Muscle of back (tissue), 3 donors: ENCODE measurements at regions not wholly inside any gene's neighbourhood (a gene's known extent, or its start where the extent isn't known, plus 50 kb on each side); places are given as distances from the start of the nearest gene placed in this dataset.

ENCODE experiments used
- DNase-seq, 3 donors: peaks; one replicate each; pipeline versions ENCODE4 v3.0.0 to v3.0.0-alpha.2; 2013

DNA sequence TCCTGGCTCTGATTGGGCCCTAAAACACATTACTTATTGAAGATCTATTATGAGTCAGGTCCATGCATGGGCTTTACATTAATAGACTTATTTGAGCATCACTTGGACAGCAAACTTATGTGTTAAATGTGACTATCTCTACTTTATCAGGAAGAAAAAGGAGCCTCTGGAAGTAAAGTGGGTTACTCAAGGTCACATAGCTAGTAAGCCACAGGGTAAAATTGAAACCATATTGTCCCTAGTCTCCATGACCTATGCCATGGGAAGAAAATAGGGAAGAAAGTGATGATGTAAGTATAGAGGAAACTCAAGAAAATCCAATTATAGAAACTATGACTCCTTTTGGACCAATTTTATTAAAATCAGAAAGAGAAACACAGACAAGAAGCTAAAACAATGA is 555.3 kb downstream of the NUF2 start:
- peak in 1 of 3 donors; percentile 64 for DNase-seq

DNA sequence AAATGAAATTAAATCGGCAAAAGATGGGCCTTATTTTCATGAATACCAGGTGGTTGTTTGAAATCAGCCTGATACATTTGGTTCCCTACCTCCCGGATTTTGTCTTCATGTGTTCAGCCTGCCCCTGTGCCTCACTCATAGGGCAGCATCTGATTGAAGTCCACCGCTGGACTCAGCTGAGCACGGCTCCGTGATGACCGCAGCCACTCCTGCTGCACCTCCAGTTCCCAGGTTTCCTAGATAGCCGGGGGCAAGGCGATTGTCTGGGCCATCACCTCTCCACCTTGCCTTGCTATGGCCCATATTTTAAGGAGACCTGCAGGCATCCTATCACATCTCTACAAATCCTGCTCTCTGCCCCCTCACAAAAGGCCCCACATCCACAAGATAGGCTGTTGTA is 563.8 kb downstream of the NUF2 start:
- no peak for DNase-seq

GRCh38 chr1:163896001-163896400 is 574.2 kb downstream of the NUF2 start:
- no peak for DNase-seq

DNA sequence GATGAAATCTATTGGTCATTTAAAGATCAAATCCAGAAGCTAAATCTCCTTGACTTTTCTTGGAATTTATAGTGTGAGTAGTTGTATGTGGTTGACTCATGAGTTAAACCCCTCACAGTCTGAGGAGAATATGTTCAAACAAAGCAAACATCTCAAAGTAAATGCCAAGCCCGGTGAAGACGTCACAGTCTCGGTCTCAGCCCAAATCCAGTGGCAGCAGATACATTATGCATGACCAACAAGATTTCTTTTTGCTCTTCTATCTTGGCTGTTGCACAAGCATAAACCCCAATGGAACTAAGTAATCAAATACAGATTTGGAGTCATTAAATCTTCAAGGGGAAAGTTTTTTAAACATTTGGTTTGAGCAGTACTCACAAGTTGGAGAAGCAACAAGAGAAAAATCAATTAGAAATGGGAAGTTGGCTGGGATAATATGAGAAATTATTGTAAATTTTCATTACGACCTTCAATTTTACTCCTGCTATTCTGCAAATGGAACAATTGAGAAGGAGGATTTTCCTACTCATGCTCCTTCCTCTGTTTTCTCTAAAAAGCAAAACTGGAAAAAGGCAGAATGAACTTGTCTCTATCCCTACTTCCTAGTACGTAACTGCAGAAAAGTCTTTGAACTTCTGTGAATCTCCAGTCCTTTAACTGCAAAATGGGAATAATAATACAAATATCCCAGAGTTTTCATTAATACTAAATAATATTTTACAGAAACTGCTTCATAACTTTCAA is 575.8 kb downstream of the NUF2 start:
- peak; percentile 55 to 85 (median 66) for DNase-seq

DNA sequence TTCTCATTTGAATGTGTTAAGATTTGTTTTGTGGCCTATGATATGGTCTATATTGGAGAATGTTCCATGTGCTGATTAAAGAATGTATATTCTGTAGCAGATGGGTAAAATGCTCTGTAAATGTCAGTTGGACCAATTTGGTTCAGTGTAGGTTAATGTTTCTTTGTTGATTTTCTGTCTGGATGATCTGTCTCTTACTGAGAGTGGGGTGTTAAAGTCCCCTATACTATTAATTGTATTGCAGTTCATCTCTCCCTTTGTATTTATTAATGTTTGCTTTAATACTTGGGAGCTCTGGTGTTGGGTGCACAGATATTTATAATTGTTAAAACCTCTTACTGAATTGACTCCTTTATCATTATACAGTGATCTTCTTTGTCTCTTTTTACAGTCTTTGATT is 584.5 kb downstream of the NUF2 start:
- no peak for DNase-seq

GRCh38 chr1:163912170-163912884 is 590.6 kb downstream of the NUF2 start:
- peak in 1 of 3 donors; percentile 34 for DNase-seq

DNA sequence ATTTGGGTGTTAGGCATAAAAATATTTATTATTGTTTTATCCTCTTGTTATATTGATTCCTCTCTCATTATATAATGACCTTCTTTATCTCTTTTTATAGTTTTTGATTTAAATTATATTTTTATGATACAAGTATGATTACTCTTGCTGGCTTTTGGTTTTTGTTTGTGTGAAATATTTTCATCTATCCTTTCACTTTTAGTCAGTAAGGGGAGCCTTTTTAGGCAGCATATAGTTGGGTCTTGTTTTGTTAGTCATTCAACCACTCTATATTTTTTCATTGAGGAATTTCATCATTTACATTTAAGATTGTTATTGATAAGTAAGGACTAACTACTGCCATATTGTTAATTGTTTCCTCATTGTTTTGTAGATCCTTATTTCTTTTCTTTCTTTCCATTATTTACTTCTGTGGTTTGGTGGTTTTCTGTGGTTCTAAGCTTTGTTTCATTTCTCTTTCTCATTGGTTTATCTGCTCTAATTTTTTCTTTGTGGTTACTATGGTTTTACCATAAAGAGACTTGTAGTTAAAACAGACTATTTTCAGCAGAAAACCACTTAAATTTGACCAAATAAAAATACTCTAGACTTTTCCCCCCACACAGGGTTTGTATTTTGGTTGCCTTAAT is 593.1 kb downstream of the NUF2 start:
- DNase-seq: no peak

- DNase-seq: no peak
Observed at GRCh38 chr1:163922743-163923201, 601.0 kb downstream of the NUF2 start.

GRCh38 chr1:163924041-163924440 is 602.3 kb downstream of the NUF2 start:
- no peak for DNase-seq

GRCh38 chr1:163927493-163927892 is 605.7 kb downstream of the NUF2 start:
- no peak for DNase-seq

DNA sequence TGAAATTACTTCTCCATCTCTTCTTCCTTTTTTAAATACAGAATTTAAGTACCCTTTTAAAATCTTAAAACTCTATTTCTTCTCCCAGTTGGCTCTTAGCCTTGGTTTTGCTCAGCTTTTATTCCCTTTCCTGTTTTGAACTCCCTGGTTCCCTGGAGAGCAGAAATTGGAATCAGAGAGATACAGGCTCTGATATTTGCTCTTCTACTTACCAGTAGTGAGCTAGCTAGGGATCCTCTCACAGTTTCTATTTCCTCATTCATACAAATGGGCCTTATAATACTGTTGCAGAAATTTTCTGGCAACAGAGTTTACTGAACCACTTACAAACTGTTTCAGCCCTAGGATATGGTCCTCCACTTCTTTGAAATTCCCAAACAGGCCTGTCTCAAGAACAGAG is 606.3 kb downstream of the NUF2 start:
- DNase-seq: peak; percentile 3 to 48 (median 29)

- peak; percentile 7 to 41 (median 30) for DNase-seq
Observed at GRCh38 chr1:163928651-163929050, 606.9 kb downstream of the NUF2 start.

DNA sequence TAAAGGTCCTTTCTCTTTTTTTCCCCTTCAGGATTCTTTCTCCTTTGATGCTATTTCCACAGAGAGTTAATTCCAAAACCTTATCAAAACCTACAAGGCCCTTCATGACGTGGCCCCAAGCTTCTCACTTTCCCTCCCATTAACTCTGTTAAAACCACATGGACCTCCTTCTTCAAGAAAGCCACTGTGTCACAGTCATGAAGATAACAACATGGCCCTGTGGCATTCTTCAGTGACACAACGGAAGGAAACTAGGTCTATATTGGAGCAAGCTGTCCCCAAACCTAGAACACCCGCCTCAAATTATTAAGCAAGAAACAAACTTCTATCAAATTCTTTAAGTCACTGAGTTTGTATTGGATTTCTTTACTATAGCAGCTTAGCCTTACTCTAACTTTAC is 611.1 kb downstream of the NUF2 start:
- no peak for DNase-seq

GRCh38 chr1:163933437-163933836 is 611.7 kb downstream of the NUF2 start:
- no peak for DNase-seq

GRCh38 chr1:163935738-163936374 is 614.1 kb downstream of the NUF2 start:
- no peak for DNase-seq

DNA sequence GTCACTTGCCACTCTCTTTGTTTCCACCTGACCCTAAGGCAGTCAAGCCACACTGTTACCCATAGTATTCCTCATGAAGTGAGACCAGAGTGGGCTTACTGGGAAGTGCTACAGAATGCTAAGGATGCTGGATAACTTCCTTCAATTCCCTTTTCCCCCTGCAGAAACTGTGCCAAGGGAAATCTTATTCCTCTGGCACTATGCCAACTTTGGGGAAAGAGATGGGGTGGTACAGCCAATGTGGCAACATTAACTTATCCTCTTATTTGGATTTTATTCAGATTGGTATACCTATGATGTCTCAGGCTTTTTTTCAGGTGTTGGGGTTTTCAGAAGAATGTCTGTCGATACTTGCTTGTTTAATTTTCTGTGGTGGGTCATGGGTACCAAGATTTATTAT is 599.4 kb upstream of the PBX1 start:
- DNase-seq: no peak

- DNase-seq: no peak
Observed at GRCh38 chr1:163970151-163970550, 588.8 kb upstream of the PBX1 start.

GRCh38 chr1:163970699-163971098 is 588.3 kb upstream of the PBX1 start:
- DNase-seq: no peak

- DNase-seq: no peak
Observed at GRCh38 chr1:163973586-163973985, 585.4 kb upstream of the PBX1 start.

GRCh38 chr1:163974120-163974519 is 584.9 kb upstream of the PBX1 start:
- DNase-seq: no peak

DNA sequence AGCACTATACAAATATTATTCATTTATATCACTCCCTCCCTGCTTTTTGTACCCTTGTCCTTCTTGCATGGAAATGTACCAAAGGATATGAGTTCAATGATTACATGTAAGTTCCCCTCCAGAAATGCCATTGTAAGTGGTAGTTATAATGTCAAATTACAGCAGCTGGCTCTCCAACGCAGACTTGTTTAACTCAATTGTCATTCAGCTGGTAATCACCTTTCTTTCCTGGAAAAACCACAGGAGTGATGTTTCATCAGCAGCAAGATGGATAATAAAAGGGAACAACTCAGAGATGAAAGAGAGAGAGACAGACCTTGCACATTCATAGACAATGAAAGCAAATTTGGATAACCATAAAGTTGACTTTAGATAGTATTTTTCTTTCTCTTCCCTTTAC is 578.6 kb upstream of the PBX1 start:
- no peak for DNase-seq

DNA sequence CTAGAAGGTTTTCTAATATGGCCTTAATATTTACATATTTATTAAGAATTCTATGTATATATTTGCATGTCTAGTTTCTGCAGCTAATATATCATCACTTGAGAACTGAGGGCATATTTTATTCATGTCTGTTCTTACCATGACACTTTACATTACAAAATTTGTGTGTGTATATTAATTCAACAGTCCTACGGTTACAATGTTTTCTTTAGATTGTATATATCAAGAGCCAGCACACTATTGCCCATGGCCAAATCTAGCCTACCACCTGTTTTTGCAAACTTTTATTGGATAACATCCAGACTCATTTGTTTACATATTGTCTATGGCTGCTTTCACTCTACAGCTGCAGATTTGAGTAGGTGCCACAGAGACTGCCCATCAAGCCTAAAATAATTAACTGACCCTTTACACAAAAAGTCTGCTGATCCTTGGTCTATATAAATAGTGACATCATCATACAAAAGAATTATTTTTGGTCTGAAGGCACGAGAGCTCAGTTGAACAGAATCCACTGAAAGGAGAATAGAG is 577.4 kb upstream of the PBX1 start:
- DNase-seq: no peak
